ENCODE measurements at regions not wholly inside any gene's neighbourhood (a gene's known extent, or its start where the extent isn't known, plus 50 kb on each side); places are given as distances from the start of the nearest gene placed in this dataset.
A peak's percentile ranks its signal among the peaks of the same experiment; 100 is the strongest.

DNA sequence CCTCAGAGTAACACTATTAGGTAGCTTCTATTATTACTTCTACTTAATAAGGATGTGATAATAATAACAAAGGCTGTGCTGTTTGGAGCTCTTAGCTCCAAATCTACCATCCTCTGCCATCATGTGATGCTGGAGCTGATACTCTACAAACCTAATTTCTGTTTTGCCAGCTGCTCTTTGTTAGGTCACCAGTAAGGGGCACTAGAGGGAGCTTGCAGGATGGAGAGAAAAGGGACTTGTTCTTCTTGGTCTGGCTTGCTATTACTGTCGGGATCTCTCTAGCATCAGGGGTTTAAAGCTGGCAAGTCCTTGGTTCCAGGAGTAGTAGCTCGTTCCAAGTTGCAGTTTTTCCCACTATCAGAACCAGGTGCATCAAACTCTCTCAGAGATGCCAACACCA, 194.9 kb upstream of the KBTBD8 start:
- TF ChIP-seq, protein P1, sequence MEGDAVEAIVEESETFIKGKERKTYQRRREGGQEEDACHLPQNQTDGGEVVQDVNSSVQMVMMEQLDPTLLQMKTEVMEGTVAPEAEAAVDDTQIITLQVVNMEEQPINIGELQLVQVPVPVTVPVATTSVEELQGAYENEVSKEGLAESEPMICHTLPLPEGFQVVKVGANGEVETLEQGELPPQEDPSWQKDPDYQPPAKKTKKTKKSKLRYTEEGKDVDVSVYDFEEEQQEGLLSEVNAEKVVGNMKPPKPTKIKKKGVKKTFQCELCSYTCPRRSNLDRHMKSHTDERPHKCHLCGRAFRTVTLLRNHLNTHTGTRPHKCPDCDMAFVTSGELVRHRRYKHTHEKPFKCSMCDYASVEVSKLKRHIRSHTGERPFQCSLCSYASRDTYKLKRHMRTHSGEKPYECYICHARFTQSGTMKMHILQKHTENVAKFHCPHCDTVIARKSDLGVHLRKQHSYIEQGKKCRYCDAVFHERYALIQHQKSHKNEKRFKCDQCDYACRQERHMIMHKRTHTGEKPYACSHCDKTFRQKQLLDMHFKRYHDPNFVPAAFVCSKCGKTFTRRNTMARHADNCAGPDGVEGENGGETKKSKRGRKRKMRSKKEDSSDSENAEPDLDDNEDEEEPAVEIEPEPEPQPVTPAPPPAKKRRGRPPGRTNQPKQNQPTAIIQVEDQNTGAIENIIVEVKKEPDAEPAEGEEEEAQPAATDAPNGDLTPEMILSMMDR (IDR thresholded peaks at IDR 0.05) = peak in 1 of 5 experiments; percentile 4
- TF ChIP-seq POLR2AphosphoS5 (IDR thresholded peaks at IDR 0.05) (no peak), POLR2A (IDR thresholded peaks at IDR 0.05) (no peak), EP300 (IDR thresholded peaks at IDR 0.05; ENCODE audit: low read depth) (no peak)

All from transverse colon (tissue), 4 donors.